Endothelial cell of umbilical vein (primary cell): ENCODE measurements at regions not wholly inside any gene's neighbourhood (a gene's known extent, or its start where the extent isn't known, plus 50 kb on each side); places are given as distances from the start of the nearest gene placed in this dataset.

Experiments used
- CTCF ChIP-seq, 2 donors: IDR thresholded peaks; 1 replicate in 1 of 2; 2 replicates in 1 of 2; pipeline ENCODE4 v1.5.1; 2011; ENCODE audit warnings: low read length in 2 of 2, mild to moderate bottlenecking in 2 of 2, moderate library complexity in 2 of 2, control low read depth in 1 of 2, inconsistent platforms in 1 of 2, low read depth in 1 of 2; ENCODE audit not compliant: insufficient read depth in 1 of 2; ENCODE audit errors: extremely low read depth in 1 of 2
- EZH2 ChIP-seq: IDR thresholded peaks from 2 replicates; pipeline ENCODE4 v1.6.1; 2012; ENCODE audit warnings: borderline replicate concordance, low read depth, mild to moderate bottlenecking, moderate library complexity, low read length, inconsistent platforms; ENCODE audit not compliant: severe bottlenecking
- FOS ChIP-seq: IDR thresholded peaks from 2 replicates; pipeline ENCODE4 v1.6.1; 2011; ENCODE audit warnings: mild to moderate bottlenecking, low read length, moderate library complexity, borderline replicate concordance; ENCODE audit not compliant: insufficient read depth
- MAX ChIP-seq: IDR thresholded peaks from 2 replicates; pipeline ENCODE4 v1.6.1; 2011; ENCODE audit not compliant: insufficient read depth, insufficient read length
- POLR2A ChIP-seq: IDR thresholded peaks from 2 replicates; pipeline ENCODE4 v1.6.1; 2012; ENCODE audit warnings: low read depth, mild to moderate bottlenecking, control low read depth, low read length
- POLR2AphosphoS5 ChIP-seq: IDR thresholded peaks from 2 replicates; pipeline ENCODE4 v1.6.1; 2012; ENCODE audit warnings: low read depth, mild to moderate bottlenecking, control low read depth, low read length, moderate library complexity; ENCODE audit not compliant: insufficient read depth

GRCh38 chrX:57232658-57233360, 53.7 kb upstream of the FAAH2 start:
- TF ChIP-seq POLR2A, result no peak
- TF ChIP-seq CTCF (IDR thresholded peaks at IDR 0.05; ENCODE audit: extremely low read depth in 1 of 2, insufficient read depth in 1 of 2, low read depth in 1 of 2, low read length in 2 of 2), result no peak
- TF ChIP-seq POLR2AphosphoS5, result no peak
- TF ChIP-seq MAX, result no peak
- TF ChIP-seq FOS, result no peak
- no peak for TF ChIP-seq EZH2
